HT1080 (cell line): ENCODE measurements at regions not wholly inside any gene's neighbourhood (a gene's known extent, or its start where the extent isn't known, plus 50 kb on each side); places are given as distances from the start of the nearest gene placed in this dataset.

ENCODE experiments used
- DNase-seq: peaks from one replicate; pipeline ENCODE4 v3.0.0-alpha.2; 2015; ENCODE audit warnings: low read depth

DNA sequence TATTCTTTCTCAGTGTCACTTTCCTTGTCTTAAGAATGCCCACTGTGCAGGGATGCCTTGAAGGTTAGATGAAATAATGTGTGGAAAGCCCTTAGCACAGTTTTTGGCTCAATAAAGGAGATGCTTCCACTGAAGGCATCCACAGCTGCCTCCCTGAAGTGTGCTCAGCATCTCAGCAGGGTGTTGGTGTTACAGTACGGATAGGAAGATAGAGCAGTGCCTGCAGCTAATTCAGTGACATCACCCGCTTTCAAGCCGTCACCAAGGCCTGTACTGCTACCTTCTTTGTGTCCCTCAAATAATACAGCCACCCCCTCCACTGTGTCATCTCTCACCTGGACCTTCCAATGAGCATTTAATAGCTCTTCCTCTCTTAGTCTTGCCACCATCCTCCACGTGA is 59.0 kb downstream of the NDUFS5 start:
- no peak for DNase-seq

DNA sequence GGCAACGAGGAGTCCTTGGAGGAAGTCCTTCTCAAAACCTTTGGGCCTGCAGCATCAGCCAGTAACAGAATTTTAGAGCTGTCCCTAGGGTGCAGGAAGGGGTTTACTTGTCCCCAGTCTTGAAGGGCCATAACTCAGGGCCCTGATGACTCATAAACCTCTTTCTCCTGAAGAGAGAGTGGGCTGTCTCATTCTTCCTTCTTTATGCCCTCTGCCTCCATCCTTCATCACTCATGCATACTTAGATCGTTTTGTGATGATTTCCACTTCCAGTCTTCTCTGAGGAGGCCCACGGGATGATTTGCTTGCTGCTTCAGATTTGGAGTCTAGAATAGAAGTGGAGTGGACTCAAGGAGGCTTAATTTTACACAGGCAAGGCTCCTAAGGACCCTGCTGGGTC is 60.2 kb downstream of the NDUFS5 start:
- peak; percentile 36 for DNase-seq

DNA sequence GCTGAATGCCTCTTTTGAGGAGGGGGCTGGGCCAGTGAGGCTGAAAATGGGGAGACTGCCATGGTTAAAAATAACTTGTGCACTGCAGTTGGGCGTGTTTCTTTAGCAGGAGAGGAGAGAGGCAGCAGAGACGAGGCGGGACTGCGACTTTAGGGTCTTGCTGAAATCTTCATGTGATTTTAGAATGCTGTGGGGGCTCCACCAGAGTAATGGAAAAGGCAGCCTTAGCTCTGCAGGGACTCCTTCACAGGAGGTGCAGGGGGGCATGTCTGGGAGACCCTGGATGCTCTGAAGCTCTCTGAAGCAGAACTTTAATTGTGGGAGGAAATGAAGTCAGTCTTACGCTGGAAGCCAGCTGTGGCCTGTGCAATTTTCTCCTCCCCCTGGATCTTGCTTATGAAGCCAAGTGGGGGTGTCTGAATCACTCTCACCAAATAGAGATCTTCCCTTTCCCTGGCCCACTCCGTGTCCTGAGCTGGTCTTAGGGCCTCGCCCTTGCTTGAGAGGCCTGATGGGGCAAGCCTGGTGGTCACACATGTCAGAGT is 60.8 kb downstream of the NDUFS5 start:
- peak; percentile 32 for DNase-seq

GRCh38 chr1:39087435-39087834 is 61.3 kb downstream of the NDUFS5 start:
- no peak for DNase-seq

GRCh38 chr1:39088658-39089057 is 62.5 kb downstream of the NDUFS5 start:
- no peak for DNase-seq

DNA sequence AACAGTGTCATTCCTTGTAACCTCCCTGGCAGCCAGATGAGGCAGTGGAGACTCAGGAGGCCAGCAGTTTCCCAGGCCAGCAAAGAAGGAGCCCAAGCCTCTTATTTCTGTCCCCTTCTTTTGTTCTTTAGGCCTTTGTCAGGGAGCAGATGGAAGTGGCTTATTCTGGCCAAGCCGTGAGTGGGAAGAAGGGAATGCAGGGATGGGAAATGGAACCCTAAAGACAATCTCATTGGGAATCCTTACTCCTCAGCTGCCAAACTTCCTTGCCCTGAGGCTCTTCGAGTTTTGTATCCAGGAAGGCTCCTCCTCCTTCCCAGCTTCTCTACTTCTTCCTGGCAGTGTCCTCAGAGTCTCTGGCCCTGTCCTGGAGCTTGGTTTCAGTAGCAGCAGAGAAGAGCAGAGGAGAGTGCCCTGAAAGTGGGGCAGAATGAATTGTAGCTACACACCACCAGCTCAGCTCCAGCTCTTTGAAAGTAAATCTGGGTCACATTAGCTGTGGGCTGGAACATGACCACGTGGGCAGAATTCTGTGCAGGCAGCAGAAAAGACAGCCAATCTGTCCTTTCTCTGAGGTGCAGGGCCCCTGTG is 63.9 kb downstream of the NDUFS5 start:
- no peak for DNase-seq

DNA sequence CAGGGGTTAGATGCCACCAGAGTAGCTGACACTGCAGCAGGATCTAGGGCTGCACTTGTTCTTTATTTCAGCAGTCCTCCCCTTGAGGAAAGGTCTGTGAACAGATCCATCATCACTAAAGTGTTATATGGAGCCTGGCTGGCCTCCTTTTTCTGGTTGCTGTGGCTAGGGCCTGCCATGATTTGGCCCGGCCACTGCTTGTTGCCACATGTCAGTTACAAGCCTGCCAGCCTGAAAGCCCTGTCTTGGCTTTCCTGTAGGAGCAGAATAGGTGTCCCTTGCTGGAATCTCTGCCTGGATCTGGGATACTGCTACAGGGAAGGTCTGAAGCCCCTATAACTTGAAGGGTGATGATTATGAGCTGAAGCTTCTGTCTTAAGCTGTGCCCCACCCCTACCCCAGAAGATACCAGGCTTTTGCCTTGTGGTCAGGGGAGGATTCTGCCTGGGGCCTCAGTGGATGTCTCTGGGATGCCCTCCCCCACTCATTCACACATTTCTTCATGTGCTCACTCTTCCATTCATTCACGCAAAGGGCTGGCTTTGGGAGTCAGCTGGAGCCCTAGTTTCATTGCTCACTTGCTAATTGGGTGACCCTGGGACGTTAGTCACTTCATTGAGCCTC is 64.7 kb downstream of the NDUFS5 start:
- DNase-seq: no peak

DNA sequence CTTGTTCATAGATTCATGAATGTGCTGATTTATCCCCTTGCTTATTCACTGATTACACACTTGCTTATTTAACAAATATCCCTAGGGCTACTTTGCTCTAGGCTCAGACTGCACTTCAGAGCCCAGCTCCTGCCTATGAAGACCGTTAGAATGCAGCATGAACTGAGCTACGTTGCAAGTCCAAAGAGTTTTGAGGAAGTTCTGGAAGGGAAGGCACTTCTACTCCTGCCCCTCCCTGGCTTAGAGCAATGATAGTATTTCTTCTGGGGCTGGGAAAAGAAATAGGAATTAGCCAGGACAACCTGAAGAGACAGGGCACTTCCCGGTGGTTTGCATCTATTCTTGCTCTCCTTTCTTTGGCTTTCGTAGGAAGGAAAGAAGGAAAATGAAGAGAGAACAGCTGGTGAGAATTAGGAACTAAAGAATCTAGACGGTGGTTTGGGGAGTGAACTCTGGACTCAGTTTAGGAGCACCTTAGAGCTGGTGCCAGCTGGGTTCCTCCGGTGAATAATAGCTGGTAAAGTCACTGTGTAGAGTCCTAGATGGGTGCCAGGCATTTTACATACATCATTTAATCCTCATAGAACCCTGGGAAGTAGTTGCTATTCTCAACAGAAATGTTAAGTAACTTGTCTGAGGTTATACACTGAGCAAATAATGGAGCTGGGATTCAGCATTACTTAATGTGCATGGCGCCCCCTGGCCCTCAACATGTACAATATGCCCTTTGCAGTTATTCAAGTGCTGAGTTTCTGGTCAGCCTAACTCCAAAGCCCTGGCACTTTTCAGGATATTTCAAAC is 65.9 kb downstream of the NDUFS5 start:
- DNase-seq: peak; percentile 52

DNA sequence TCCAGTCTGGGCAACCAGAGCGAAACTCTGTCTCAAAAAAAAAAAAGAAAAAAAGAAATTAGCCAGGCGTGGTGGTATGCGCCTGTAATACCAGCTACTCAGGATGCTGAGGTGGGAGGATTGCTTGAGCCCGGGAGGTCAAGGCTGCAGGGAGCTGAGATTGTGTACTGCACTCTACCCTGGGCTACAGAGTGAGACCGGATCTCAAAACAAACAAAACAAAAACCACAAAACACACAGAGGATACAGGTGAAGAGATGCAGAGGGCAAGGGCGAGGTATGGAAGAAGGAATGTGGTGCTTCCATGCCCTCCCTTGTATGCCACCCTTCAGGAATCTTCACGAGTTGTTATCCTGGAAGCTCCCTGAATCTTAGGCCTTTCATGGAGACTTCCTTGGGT is 68.5 kb downstream of the NDUFS5 start:
- no peak for DNase-seq

- peak; percentile 94 for DNase-seq
Observed at GRCh38 chr1:39098546-39099250, 72.5 kb downstream of the NDUFS5 start.

- peak; percentile 83 for DNase-seq
Observed at GRCh38 chr1:39102537-39103327, 76.6 kb downstream of the NDUFS5 start.

- DNase-seq: peak; percentile 79
Observed at GRCh38 chr1:39103328-39104157, 77.4 kb downstream of the NDUFS5 start.

- DNase-seq: peak; percentile 35
Observed at GRCh38 chr1:39104158-39105060, 78.3 kb downstream of the NDUFS5 start.

DNA sequence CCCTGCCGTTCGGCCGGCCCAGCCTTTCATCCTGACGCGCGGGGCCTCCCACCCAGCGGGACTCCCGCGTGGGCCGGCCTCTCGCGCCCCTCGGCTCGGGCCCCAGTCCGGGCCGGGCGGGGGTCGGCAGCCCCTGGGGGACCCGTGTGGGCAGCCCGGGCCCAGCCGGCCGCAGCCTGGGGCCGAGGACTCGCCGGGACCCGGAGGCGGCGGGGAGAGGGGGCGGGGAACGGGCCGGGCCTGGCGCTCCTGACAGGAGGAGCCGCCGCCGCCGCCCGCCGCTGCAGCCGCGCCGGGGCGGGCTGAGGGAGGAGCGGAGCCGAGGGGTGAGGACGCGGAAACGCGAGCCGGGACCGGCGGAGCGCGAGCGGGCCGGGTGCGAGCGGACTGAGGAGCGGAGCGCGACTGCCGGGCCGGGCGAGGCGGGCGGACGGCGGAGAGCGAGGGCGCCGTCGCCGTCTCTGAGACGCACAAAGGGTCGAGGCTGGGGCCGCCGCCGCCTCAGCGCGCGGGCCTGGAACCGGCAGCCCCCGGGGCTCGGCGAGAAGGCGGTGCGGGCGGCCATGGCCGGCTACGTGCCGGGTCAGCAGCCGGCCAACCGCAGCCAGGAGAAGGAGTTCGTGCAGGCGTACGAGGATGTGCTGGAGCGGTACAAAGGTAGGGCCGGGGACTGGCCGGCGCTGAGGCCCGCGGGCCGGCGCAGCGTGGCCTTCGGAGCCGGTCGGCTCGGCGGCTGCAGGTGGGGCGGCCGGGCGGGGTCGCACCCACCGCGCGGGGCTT is 79.1 kb downstream of the NDUFS5 start:
- no peak for DNase-seq

DNA sequence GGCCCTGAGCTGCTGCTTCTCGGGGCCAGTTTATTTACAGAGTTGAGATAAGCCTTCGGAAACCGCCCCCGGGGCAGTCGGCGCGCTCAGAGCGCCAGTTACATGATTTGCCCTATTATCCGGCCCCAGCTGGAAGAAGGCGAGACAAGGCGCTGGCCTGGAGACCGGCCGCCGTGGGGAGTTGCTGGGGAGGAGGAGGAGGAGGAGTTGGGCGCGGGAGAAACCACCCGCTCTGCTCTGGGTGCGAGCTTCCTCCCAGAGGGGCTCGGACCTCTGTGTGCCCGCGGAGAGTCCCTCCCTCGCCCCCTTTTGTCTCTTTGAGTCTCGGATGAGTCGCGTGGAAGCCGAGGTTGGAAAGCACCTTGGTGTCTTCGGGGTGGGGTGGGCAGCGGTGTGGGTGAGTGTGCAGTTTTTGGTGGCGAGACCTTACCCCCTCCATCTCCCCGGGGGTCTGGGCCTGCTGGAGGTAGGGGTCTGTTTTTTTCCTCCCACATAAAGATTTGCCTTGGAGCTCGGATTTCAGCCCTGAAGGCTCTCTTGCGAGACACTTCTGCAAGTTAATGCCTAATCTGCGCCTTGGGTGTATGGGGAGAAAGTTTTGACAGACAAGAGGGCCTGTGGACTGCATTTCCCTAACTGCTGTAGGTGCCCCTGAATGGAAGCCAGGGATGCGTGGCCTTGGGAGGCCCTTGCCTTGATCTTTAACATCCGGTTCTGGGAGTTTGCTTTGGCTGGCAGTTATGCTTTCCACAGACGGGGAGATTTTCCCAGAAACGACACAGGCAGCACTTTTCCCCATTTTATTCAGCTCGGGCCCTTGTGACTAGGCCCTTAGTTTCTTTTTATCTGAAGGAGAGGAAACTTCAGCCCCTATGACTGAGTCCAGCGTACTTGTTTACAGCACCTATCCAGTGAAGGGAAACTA is 80.0 kb downstream of the NDUFS5 start:
- peak; percentile 61 for DNase-seq

DNA sequence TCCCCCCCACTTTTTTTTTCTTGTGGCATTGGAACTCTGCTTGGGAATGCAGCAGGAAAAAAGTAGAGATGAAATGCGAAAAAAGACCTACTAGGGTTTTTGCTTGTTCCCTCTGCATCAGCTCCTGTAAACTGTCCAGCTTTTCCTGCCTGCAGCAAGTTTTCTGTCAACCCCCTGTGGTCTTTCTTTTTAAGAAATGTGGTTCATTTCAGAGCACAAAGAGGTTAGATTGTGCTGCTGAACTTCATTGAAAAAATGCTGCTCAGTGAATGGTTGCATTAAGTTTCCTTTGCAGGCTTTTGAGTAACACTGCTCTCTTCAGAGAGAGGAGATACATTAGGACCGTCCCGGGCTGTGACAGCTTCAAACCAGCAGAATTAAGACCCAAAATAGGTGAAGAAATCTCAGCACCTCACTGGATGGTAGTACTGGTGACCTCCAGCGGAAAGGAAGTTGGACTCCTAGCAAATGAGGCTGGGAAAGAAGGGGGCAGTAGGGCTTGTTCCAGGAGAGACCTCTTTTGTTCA is 80.7 kb downstream of the NDUFS5 start:
- peak; percentile 36 for DNase-seq
